GM21619 (cell line): ENCODE measurements at regions not wholly inside any gene's neighbourhood (a gene's known extent, or its start where the extent isn't known, plus 50 kb on each side); places are given as distances from the start of the nearest gene placed in this dataset.
"Not testable (repeated sequence)": the region's sequence is repeated elsewhere in the genome, so short reads cannot be mapped to it uniquely, and the experiment has no call there.

Experiments used
- ATAC-seq: cut with Tn5 transposase; IDR thresholded peaks from one replicate; pipeline ENCODE4 v1.9.1; 2021; ENCODE audit not compliant: unreplicated experiment

DNA sequence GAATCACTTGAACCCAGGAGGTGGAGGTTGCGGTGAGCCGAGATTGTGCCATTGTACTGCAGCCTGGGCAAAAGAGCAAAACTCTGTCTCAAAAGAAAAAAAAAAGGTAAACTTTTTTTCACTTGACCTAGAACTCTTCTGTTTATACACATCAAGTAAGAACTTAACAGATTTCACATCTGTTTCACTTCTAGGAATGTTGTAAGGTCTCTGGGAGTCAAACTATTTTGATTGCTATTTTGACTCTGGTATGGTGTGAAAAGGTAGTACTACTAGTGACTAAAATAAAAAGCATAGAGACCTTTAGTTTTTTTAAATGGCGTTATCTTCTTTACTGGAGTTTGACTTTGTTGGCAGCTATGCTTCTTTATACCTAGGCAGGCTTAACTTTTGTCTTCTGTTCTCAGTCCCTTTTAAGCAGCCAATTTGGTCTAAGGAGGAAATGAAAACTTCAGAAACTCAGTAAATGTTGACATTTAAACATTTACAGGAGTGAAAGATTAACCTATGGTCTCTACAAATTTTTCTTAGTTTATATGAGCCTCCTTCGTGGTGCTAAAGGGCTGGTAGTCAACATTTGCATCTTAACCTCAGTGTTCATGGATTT lies 84.7 kb downstream of the METTL2B start:
- peak; percentile 79 for ATAC-seq

DNA sequence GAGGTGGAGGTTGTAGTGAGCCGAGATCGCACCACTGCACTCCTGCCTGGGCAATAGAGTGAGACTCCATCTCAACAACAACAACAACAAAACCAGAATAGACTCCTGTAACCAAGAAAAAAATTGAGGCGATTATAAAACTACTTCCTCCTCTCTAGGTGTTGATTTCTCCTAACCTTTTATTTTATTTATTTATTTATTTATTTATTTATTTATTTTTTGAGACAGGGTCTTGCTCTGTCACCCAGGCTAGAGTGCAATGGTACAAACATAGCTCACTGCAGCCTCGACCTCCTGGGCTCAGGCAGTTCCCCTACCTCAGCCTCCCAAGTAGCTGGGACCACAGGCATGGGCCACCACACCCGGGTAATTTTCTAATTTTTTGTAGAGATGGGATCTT lies 86.2 kb downstream of the METTL2B start:
- ATAC-seq, result not testable (repeated sequence)

DNA sequence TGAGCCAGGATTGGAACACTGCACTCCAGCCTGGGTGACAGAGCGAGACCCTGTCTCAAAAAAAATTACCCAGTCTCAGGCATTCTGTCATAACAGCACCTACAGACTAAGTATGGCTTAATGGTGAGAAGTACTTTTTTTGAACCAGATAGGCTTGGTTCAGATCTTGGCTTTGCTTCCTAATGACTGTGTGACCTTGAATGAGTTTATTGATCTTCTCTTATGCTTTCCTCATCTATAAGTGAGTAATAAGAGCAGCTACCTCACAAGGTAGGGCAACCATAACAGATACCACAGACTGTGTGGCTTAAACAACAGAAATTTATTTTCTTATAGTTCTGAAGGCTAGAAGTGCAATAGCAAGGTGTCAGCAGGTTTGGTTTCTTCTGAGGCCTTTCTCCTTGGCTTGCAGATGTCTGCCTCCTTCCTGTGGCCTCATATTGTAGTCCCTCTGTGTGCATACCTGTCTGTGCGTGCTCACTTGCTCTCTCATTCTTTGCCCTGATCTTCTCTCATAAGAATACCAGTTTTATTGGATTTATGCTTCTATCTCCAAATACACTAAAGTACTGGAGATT lies 87.7 kb downstream of the METTL2B start:
- ATAC-seq, result not testable (repeated sequence)

DNA sequence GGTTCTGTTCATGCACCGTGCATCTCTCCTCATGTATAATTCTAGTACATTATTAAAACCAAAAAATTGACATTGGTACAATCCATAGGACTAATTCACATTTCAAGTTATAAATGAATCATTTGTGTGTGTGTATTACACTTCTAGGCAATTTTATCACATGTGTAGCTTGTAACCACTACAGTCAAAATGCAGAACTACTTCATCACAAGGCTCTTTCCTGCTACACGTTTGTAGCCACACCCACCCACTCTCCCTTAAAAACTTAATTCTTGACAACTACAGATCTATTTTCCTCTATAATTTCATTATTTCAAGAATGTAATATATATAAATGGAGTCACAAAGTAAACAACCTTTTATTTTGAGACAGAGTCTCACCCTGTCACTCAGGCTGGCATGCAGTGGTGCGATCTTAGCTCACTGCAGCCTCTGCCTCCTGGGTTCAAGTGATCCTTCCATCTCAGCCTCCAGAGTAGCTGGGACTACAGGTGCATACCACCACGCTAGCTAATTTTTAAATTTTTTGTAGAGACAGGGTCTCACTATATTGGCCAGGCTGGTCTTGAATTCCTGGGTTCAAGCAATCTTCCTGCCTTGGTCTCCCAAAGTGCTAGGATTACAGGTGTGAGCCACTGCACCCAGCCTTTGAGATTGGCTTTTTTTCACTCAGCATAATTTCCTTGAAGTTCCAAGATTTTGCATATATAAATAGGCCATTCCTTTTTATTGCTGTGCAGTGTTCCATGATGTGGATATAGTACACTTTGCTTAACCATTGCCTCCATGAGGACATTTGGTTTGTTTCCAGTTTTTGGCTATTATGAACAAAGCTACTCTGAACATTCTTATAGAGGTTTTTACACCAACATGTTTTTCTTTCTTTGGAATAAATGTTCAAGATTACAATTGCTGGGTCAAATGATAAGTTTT lies 88.7 kb downstream of the METTL2B start:
- ATAC-seq, result not testable (repeated sequence)

DNA sequence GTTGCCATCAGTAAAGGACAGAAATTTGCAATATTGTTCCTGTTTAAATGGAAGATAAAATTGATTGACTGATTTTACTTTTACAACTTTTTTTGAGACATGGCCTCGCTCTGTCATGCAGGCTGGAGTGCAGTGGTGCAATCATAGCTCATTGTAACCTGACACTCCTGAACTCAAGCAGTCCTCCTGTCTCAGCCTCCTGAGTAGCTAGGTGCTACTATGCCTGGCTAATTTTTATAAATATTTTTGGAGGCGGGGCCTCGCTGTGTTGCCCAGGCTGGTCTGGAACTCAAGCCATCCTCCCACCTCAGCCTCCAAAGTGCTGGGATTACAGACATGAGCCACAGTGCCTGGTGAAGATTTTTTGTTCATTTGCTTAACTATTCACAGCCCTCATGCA lies 96.8 kb upstream of the GARIN1A start:
- not testable (repeated sequence) for ATAC-seq

DNA sequence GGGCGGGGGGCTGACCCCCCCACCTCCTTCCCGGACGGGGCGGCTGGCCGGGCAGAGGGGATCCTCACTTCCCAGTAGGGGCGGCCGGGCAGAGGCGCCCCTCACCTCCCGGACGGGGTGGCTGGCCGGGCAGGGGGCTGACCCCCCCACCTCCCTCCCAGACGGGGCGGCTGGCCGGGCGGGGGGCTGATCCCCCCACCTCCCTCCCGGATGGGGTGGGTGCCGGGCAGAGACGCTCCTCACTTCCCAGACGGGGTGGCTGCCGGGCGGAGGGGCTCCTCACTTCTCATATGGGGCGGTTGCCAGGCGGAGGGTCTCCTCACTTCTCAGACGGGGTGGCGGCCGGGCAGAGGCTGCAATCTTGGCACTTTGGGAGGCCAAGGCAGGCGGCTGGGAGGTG lies 95.1 kb upstream of the GARIN1A start:
- ATAC-seq, result not testable (repeated sequence)

DNA sequence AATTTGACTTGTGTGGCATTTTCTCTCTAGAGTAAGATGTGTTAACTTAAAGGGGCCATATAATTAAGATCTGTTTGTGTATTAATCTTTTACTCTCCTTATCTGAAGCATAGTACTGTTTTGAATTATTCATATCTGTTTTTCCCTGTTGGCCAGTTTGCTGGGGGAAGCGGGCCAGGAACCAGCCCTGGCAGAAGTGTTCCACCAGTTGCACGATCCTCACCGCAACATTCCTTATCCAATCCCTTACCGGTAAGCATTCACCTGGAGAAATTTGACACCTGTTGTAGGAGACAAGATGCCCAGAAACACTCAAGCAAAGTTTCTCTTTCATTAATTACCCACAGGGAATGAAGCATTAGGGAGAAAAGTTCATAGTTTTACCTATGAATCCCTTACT lies 92.2 kb upstream of the GARIN1A start:
- ATAC-seq, result not testable (repeated sequence)

DNA sequence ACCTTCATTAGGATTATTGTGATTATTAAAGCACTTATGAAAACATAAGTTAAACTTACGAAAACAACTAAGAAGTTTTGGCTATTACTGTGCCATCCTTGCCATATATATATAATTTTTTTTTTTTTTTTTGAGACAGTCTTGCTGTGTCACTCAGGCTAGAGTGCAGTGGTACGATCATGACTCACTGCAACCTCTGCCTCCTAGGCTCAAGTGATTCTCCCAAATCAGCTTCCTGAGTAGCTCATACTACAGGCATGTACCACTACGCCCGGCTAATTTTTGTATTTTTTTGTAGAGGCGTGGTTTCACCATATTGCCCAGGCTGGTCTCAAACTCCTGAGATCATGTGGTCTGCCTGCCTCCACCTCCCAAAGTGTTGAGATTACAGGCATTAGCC lies 91.0 kb upstream of the GARIN1A start:
- not testable (repeated sequence) for ATAC-seq

DNA sequence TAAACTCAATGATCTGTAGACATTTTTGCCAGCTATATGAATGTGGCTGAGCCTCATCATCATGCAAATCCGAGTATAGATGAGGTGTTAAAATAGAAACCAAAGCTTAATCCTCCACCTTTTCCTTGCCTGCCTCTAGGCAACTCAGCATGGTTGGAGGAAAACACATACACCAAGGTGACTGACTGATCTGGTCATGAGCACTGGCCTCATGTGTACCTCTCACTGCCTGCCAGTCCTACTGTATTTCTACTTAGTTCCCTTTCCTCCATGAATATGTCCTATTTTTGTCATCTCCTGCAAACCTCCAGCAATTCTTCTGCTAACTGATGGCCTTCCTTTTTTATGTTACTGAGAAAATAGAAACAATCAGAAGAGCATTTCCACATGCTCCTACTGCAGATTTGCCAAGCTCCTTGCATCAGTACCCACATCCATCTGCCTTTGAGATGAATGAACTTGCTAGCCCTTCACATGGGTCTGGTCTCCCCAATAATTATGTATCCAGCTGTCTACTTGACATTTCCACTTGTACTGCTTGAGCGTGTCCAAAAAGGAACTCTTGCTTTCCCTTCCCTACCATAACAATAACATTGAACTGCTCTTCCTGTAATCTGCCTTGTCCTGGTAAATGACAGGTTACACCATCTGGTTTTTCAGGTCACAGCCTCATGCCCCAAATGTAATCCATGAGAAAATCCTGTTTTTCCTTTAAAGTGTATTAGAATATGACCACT lies 90.1 kb upstream of the GARIN1A start:
- ATAC-seq, result not testable (repeated sequence)

DNA sequence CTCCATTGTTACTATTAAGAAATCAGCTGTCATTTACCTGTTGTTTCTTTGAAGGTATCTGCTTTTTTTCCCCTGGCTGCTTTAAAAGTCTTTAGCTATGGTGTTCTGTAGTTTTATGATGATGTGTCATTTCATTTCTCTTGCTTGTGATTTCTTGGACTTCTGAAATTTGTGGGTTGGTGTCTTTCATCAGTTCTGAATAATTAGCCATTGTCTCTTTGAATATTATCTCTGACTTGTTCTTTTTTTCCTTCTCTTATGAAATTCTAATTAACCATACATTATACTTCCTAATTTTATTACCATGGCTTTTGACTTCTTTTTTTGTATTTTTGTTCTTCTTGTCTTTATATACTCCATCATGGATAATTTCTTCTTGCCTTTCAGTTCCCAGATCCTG lies 85.4 kb upstream of the GARIN1A start:
- ATAC-seq, result not testable (repeated sequence)

DNA sequence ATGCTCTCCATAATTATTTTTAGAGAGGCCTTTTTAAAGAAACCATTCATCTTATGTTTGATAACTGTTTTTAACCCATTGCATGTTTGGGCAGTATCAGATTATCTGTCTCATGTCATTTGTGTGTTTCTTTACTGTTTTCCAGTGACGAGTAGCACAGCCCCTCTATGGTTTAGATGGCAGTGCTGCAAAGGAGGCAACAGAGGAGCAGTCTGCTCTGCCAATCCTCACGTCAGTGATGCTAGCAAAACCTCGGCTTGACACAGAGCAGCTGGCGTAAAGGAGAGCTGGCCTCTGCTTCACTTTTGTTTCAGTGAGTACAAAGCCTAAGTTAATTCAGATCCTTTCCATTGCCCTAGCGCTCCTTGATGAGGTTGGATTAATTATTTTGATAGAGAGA lies 80.4 kb upstream of the GARIN1A start:
- no peak for ATAC-seq

DNA sequence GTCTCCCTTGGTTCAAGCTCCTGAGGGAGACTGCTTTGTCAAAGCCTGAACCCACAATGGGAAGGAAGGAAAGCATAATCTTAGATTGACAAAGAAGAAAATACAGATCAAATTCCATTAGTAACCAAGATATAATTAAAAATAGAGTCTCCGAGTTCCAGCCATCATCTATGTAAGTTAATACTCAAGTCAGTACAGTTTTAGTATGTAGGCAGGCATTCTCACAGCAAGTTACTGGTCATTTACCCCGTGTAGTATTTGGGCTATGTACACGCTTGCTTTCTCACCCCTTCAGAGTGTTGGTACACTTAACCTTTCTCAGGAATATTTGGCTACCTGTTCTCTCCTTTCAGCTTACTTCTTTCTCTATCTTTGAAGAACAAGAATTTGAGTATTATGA lies 79.9 kb upstream of the GARIN1A start:
- ATAC-seq, result not testable (repeated sequence)

DNA sequence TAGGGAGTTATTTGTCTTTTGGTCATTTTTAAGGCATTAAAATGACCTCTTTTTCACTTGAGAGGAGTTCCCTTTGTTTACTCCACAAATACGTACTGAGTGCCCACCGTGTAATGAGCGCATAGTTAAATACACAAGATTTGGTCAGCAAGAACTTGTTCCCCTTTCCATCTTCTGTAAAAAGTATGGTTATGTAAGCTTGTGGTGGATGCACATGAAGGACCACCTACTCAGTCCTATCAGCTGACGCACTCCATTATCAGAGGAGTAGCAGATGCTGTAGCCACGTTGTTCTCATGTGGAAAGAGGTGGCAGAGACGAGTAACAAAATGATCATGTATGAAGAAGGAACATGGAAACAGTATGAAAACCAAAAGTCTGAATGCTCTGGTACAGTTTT lies 78.0 kb upstream of the GARIN1A start:
- not testable (repeated sequence) for ATAC-seq

DNA sequence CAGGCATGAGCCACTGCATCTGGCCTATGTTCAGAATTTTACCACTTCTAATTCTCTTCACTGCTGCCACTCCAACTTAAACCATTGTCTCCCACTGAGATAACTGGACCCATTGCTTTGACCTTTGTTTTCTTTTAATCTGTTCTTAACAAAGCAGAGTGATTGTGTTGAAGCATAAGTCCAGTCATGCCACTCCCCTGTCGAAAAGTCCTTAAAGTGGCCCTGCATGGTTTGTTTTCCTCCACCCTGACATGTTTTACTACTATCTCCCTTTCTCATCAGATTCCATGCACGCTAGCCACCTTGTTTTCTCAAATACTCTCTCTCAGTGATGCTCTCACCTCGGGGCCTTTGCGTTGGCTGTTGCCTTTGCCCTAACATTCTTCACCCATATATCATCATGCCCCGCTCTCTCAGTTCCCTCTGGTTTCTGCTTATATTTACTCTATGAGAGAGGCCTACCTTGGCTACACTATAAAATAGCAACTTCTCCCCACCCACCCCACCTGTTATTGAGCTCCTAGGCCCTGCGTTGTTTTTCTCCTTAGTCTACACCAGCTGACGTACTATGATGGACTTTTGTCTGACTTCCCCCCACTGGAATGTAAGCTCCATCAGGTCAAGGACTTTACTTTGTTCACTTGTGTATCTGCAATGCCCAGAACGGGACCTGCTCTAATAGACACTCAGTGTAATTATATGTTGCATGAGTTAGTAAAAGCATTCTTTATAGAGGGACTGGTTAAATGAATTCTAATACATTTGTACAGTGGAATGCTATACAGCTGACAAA lies 75.6 kb upstream of the GARIN1A start:
- ATAC-seq, result not testable (repeated sequence)

DNA sequence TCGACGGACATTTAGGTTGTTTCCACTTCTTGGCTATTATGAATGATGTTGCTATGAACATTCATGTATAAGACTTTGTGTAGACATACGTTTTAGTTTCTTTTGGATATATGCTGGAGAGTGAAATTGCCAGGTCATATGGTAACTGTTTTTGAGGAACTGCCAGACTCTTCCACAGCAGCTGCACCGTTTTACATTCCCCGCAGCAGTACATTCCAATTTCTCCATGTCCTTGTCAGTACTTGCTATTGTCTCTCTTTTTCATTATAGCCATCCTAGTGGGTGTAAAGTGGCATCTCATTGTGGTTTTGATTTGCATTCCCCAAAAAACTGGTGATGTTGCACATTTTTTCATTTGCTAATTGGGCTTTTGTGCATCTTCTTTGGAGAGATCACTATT lies 73.1 kb upstream of the GARIN1A start:
- ATAC-seq, result not testable (repeated sequence)

DNA sequence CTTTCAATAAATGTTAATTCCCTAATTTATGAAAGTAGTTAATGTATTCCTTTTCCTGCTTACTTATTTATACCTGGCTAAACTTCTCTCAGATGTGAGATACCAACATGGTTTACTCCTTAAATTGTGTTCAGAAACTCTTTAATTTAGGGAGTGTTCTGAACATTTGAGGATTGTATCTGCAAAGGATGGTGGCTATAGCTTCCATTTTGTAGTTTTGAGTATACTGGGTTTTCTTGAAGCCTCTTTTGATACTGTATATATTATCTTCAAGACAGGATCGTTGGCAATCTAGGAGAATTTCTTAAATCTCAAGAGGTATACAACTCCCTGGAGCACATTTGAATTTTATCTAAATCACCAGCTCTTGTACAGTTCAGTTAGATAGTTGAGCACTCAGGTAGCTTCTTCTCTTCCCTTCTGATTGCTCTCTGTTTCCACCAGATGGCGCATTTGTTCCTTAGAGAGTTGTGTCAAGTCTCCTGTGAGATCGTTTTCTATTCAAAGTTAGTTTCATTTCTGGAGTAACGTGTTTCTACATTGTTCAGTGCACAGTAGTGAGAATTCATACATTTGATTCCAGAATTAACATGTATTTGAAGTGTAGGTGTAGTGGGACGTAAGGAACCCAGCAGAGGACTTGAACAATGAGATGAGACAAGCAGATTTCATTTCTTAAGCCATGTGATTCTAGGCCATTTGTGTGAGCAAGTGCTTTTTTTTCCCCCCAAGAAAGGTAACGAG lies 63.2 kb upstream of the GARIN1A start:
- ATAC-seq, result peak; percentile 80

DNA sequence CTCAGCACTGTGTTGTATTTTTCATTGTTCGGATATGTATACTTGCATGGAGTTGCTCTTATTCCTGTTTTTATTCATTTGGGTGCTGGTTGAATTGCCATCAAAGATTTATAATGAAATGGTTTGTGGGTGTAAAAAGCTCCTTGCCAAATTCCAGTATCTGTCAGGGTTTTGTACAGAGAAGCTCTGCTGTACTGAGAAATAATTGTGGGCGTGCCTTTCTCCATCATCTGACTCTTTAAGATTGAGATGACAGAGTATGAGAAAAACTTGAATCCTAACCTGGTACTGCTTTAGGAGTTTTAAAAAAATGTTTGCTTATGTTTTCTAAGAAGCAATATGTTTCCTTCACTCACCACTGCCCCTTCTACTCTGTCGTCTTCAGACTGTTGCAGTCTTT lies 58.7 kb upstream of the GARIN1A start:
- ATAC-seq, result not testable (repeated sequence)

DNA sequence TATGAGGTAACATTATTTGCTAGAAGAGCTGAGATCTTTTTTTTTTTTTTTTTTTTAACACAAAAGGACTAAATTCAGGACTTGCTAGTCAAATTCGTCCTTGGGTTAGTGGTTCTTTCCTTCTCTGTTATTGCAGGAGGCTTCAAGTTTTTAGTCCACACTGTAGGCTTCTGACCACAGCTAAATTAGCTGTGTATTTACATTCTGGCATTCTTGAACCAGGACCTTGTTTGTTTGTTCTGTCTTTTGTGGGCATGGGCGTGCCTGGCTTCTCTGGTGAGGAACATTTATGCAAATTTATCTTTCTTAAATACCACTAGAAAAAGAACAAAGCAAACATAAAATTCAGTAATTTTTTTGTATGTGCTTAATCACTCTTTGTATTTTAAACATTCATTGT lies 57.3 kb upstream of the GARIN1A start:
- ATAC-seq, result not testable (repeated sequence)

DNA sequence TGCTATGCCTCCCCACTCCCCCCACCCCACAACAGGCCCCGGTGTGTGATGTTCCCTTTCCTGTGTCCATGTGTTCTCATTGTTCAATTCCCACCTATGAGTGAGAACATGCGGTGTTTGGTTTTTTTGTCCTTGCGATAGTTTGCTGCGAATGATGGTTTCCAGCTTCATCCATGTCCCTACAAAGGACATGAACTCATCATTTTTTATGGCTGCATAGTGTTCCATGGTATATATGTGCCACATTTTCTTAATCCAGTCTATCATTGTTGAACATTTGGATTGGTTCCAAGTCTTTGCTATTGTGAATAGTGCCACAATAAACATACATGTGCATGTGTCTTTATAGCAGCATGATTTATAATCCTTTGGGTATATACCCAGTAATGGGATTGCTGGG lies 55.3 kb upstream of the GARIN1A start:
- not testable (repeated sequence) for ATAC-seq
